ENCODE measurements at regions not wholly inside any gene's neighbourhood (a gene's known extent, or its start where the extent isn't known, plus 50 kb on each side); places are given as distances from the start of the nearest gene placed in this dataset.
A peak's percentile ranks its signal among the peaks of the same experiment; 100 is the strongest.

DNA sequence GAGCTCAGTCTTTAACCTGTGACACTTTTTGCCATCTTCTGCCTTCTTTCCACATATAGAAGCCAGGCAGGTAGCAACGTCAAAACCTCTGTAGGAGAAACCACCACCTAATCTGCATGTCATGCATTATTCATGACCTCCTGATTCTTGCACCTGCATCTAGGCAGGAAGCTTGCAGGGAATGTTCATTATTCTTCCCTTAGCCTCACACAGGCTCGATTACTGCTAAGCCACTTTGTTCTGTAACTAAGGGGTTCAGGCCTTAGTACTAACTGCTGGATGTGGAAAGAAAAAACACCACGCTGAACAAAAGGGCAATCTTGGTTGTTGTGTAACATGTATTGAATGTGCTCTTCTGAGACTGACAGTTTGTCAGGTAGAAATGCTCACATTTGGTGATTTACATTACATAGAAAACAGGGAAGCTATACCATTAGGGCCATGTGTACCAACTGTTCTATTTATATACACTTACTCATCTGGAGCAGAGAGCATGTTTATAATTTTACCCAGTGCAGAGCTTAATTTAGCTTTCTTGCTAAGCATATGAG lies 366.9 kb downstream of the KLF12 start:
- DNase-seq (ENCODE audit: low read depth) (no peak), FAIRE-seq (no peak)
- no peaks in the 10 kb centered on the region for H3K36me3 ChIP-seq (ENCODE audit: control insufficient read depth, insufficient read depth, low read length)
- no peak overlapping the region for H3K4me3 ChIP-seq (ENCODE audit: low read depth, low read length)
- no peaks in the 10 kb centered on the region for H3K27me3 ChIP-seq (ENCODE audit: control insufficient read depth, insufficient read depth, low read length)
- TF ChIP-seq, protein P1, sequence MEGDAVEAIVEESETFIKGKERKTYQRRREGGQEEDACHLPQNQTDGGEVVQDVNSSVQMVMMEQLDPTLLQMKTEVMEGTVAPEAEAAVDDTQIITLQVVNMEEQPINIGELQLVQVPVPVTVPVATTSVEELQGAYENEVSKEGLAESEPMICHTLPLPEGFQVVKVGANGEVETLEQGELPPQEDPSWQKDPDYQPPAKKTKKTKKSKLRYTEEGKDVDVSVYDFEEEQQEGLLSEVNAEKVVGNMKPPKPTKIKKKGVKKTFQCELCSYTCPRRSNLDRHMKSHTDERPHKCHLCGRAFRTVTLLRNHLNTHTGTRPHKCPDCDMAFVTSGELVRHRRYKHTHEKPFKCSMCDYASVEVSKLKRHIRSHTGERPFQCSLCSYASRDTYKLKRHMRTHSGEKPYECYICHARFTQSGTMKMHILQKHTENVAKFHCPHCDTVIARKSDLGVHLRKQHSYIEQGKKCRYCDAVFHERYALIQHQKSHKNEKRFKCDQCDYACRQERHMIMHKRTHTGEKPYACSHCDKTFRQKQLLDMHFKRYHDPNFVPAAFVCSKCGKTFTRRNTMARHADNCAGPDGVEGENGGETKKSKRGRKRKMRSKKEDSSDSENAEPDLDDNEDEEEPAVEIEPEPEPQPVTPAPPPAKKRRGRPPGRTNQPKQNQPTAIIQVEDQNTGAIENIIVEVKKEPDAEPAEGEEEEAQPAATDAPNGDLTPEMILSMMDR (IDR thresholded peaks at IDR 0.05; ENCODE audit: insufficient read depth, low read length, severe bottlenecking): no peak

GRCh38 chr13:73765651-73766384 lies 368.4 kb downstream of the KLF12 start:
- H3K4me3 ChIP-seq (ENCODE audit: low read depth, low read length): no peak overlapping the region
- H3K36me3 ChIP-seq (ENCODE audit: control insufficient read depth, insufficient read depth, low read length): no peaks in the 10 kb centered on the region
- no peaks in the 10 kb centered on the region for H3K27me3 ChIP-seq (ENCODE audit: control insufficient read depth, insufficient read depth, low read length)
- DNase-seq (ENCODE audit: low read depth) (peak; percentile 15), FAIRE-seq (no peak)
- TF ChIP-seq, protein P1 (IDR thresholded peaks at IDR 0.05; ENCODE audit: insufficient read depth, low read length, severe bottlenecking): no peak

GRCh38 chr13:73759434-73759833 lies 374.8 kb downstream of the KLF12 start:
- DNase-seq (ENCODE audit: low read depth) (no peak), FAIRE-seq (no peak)
- no peaks in the 10 kb centered on the region for H3K36me3 ChIP-seq (ENCODE audit: control insufficient read depth, insufficient read depth, low read length)
- no peak overlapping the region for H3K4me3 ChIP-seq (ENCODE audit: low read depth, low read length)
- TF ChIP-seq, protein P1 (IDR thresholded peaks at IDR 0.05; ENCODE audit: insufficient read depth, low read length, severe bottlenecking): no peak
- H3K27me3 ChIP-seq (ENCODE audit: control insufficient read depth, insufficient read depth, low read length): no peaks in the 10 kb centered on the region

GRCh38 chr13:73757481-73758233 lies 376.5 kb downstream of the KLF12 start:
- Histone ChIP-seq H3K36me3 (ENCODE audit: control insufficient read depth, insufficient read depth, low read length) (no peaks in the 10 kb centered on the region), H3K27me3 (ENCODE audit: control insufficient read depth, insufficient read depth, low read length) (no peaks in the 10 kb centered on the region), H3K4me3 (ENCODE audit: low read depth, low read length) (no peak overlapping the region)
- no peak for DNase-seq (ENCODE audit: low read depth)
- no peak for FAIRE-seq
- TF ChIP-seq, protein P1 (IDR thresholded peaks at IDR 0.05; ENCODE audit: insufficient read depth, low read length, severe bottlenecking): no peak

DNA sequence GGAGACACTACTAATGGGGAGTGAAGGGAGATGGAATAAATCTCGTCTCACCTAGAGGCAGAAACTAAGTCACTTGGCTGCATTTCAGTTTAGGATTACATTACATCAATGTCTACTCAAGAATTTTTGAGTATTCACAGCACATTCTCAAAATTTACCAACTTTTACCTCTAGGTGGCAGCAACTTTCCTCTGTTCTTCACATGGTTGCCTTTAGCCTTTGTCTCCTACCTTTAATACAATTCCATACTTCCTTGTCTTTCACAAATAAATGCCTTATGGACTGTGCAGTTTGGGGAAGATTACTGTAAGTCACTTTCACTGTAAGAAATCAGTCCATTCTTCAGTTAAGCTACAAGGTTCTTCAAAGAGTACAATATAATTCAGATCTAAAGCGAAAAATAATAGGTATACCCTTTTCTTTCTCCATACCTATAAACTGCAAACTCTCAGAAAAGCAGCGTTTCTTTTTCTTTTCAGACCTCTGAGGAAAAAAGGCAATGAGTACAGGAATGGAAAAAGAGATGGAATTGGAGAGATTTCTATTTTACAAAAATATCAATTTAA lies 379.4 kb downstream of the KLF12 start:
- peak; percentile 68 for DNase-seq (ENCODE audit: low read depth)
- Histone ChIP-seq H3K36me3 (ENCODE audit: control insufficient read depth, insufficient read depth, low read length) (no peaks in the 10 kb centered on the region), H3K4me3 (ENCODE audit: low read depth, low read length) (no peak overlapping the region), H3K27me3 (ENCODE audit: control insufficient read depth, insufficient read depth, low read length) (no peaks in the 10 kb centered on the region)
- TF ChIP-seq, protein P1 (IDR thresholded peaks at IDR 0.05; ENCODE audit: insufficient read depth, low read length, severe bottlenecking): peak; percentile 59
- peak; percentile 73 for FAIRE-seq
